GM23338 (cell line): ENCODE measurements at regions not wholly inside any gene's neighbourhood (a gene's known extent, or its start where the extent isn't known, plus 50 kb on each side); places are given as distances from the start of the nearest gene placed in this dataset.

Experiments
- ATAC-seq: fragments of 200-7000 bp; cut with Tn5 transposase; 3 replicates; pipeline ENCODE4 v1.9.1; 2020
- DNase-seq: peaks from one replicate; pipeline ENCODE4 v3.0.0-alpha.2; 2015; ENCODE audit warnings: low spot score
- H2AFZ ChIP-seq: fragments of 200-600 bp; sonication (generic); 2 replicates; pipeline ENCODE4 v1.8.0; 2016; ENCODE audit warnings: antibody characterized with exemption, mild to moderate bottlenecking, moderate library complexity
- H3F3A ChIP-seq: fragments of 200-600 bp; sonication (generic); replicated peaks from 2 replicates; pipeline ENCODE4 v1.8.0; 2017; ENCODE audit warnings: antibody characterized with exemption, mixed run types, low read depth
- H3K27ac ChIP-seq: fragments of 200-600 bp; sonication (generic); 2 replicates; pipeline ENCODE4 v1.6.1; 2016; ENCODE audit warnings: low read depth
- H3K27me3 ChIP-seq: fragments of 200-600 bp; sonication (generic); 2 replicates; pipeline ENCODE4 v1.8.0; 2016; ENCODE audit warnings: mild to moderate bottlenecking, mixed run types, moderate library complexity; ENCODE audit not compliant: insufficient read depth
- H3K36me3 ChIP-seq: fragments of 200-600 bp; sonication (generic); 2 replicates; pipeline ENCODE4 v1.8.0; 2016; ENCODE audit warnings: mild to moderate bottlenecking; ENCODE audit not compliant: insufficient read depth
- H3K4me1 ChIP-seq: fragments of 200-600 bp; sonication (generic); 2 replicates; pipeline ENCODE4 v1.8.0; 2016; ENCODE audit warnings: mild to moderate bottlenecking, moderate library complexity; ENCODE audit not compliant: insufficient read depth
- H3K4me2 ChIP-seq: fragments of 200-600 bp; sonication (generic); 2 replicates; pipeline ENCODE4 v1.7.1; 2017; ENCODE audit warnings: mixed run types
- H3K4me3 ChIP-seq: fragments of 200-600 bp; sonication (generic); 2 replicates; pipeline ENCODE4 v1.6.1; 2016; ENCODE audit warnings: mixed run types
- H3K79me2 ChIP-seq: fragments of 200-600 bp; sonication (generic); replicated peaks from 2 replicates; pipeline ENCODE4 v1.8.0; 2017; ENCODE audit warnings: mild to moderate bottlenecking; ENCODE audit not compliant: insufficient read depth
- H3K9me2 ChIP-seq: fragments of 200-600 bp; sonication (generic); 2 replicates; pipeline ENCODE4 v1.8.0; 2017; ENCODE audit not compliant: insufficient read depth
- H4K20me1 ChIP-seq: fragments of 200-600 bp; sonication (generic); replicated peaks from 2 replicates; pipeline ENCODE4 v1.8.0; 2017; ENCODE audit warnings: mild to moderate bottlenecking; ENCODE audit not compliant: insufficient read depth
- H3K27ac Mint-ChIP-seq: 2 replicates; pipeline ENCODE4 v1.8.0; 2020; ENCODE audit warnings: inconsistent platforms, mild to moderate bottlenecking, moderate library complexity, mixed read lengths
- H3K27me3 Mint-ChIP-seq: 3 replicates; pipeline ENCODE4 v1.8.0; 2022; ENCODE audit warnings: low read depth, mild to moderate bottlenecking, moderate library complexity, mixed read lengths, inconsistent platforms; ENCODE audit not compliant: insufficient read depth, poor library complexity
- H3K36me3 Mint-ChIP-seq: 3 replicates; pipeline ENCODE4 v1.8.0; 2021; ENCODE audit warnings: low read depth, mild to moderate bottlenecking, inconsistent platforms, moderate library complexity, mixed read lengths
- H3K4me1 Mint-ChIP-seq: 3 replicates; pipeline ENCODE4 v1.8.0; 2020; ENCODE audit warnings: mild to moderate bottlenecking, inconsistent platforms, mixed read lengths
- H3K4me3 Mint-ChIP-seq: 3 replicates; pipeline ENCODE4 v1.8.0; 2021; ENCODE audit warnings: moderate library complexity, mild to moderate bottlenecking, inconsistent platforms, mixed read lengths
- H3K9me3 Mint-ChIP-seq: 3 replicates; pipeline ENCODE4 v1.8.0; 2020; ENCODE audit warnings: moderate library complexity, mild to moderate bottlenecking, inconsistent platforms, mixed read lengths
- CREB1 ChIP-seq: fragments of 250-450 bp; sonication (Bioruptor Pico); IDR thresholded peaks from 2 replicates; pipeline ENCODE4 v1.5.0; 2020; ENCODE audit warnings: low read depth, mild to moderate bottlenecking, moderate library complexity
- EZH2 ChIP-seq: fragments of 200-600 bp; sonication (generic); IDR thresholded peaks from one replicate; pipeline ENCODE4 v1.8.0; 2017; ENCODE audit warnings: antibody characterized with exemption, mild to moderate bottlenecking, low read depth; ENCODE audit not compliant: unreplicated experiment
- EZH2phosphoT487 ChIP-seq: fragments of 200-600 bp; sonication (generic); IDR thresholded peaks from one replicate; pipeline ENCODE4 v1.8.1; 2018; ENCODE audit warnings: antibody characterized with exemption; ENCODE audit not compliant: unreplicated experiment
- JUNB ChIP-seq: IDR thresholded peaks from one replicate; pipeline ENCODE4 v1.6.1; 2016; ENCODE audit warnings: antibody characterized with exemption; ENCODE audit not compliant: unreplicated experiment
- NANOG ChIP-seq: IDR thresholded peaks from 2 replicates; pipeline ENCODE4 v1.6.1; 2016; ENCODE audit warnings: antibody characterized with exemption, borderline replicate concordance
- POLR2AphosphoS5 ChIP-seq: IDR thresholded peaks from 2 replicates; pipeline ENCODE4 v1.6.1; 2016; ENCODE audit warnings: antibody characterized with exemption, low read depth
- STAT1 ChIP-seq: IDR thresholded peaks from one replicate; pipeline ENCODE4 v1.6.1; 2016; ENCODE audit warnings: antibody characterized with exemption; ENCODE audit not compliant: unreplicated experiment
- ZNF114 ChIP-seq: fragments of 250-450 bp; sonication (Bioruptor Pico); IDR thresholded peaks from 2 replicates; pipeline ENCODE4 v1.5.0; 2020; ENCODE audit warnings: mild to moderate bottlenecking, moderate library complexity
- ZNF331 ChIP-seq: fragments of 250-450 bp; sonication (Bioruptor Pico); IDR thresholded peaks from 2 replicates; pipeline ENCODE4 v1.5.0; 2020; ENCODE audit warnings: low read depth, mild to moderate bottlenecking, moderate library complexity
- TF ChIP-seq, protein P1 (sequence below), 2 experiments: fragments of 200-600 bp in 1 of 2; sonication (generic) in 1 of 2; conservative IDR thresholded peaks; 2 replicates each; pipeline versions ENCODE4 v1.5.1 to v1.6.1; 2016 to 2017; ENCODE audit warnings: antibody characterized with exemption in 2 of 2, low read depth in 2 of 2, mild to moderate bottlenecking in 2 of 2, moderate library complexity in 1 of 2
- TF ChIP-seq, protein P2 (sequence below): IDR thresholded peaks from one replicate; pipeline ENCODE4 v1.6.1; 2018; ENCODE audit warnings: antibody characterized with exemption; ENCODE audit not compliant: unreplicated experiment
- TF ChIP-seq, protein P3 (sequence below): fragments of 250-450 bp; sonication (Bioruptor Pico); IDR thresholded peaks from 2 replicates; pipeline ENCODE4 v1.5.0; 2020; ENCODE audit warnings: mild to moderate bottlenecking, moderate library complexity
- TF ChIP-seq, protein P4 (sequence below): IDR thresholded peaks from 2 replicates; pipeline ENCODE4 v1.6.1; 2016; ENCODE audit warnings: antibody characterized with exemption

DNA sequence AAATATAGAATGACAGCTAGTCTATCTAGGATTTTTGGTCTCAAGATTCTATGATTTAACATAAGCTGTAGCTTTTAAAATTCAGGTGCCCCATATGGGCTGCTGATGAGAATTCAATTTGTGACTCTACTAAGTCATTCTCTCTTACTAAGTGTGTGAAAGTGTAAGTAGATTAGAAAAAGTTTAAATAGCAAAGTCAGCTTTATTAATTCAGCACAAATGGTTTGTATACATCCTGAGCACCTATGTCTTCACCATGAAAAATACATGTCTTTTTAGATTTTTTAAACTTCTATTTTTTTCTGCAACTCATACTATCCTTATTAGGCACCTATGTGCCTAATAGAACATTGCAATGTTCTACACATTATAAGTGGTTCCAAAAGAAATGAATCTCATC lies 157.1 kb downstream of the METTL4 start:
- no peak overlapping the region for H3K27ac Mint-ChIP-seq
- H3K36me3 Mint-ChIP-seq: no peaks in the 10 kb centered on the region
- Histone ChIP-seq H3K4me3 (no peak overlapping the region), H3K27ac (no peak overlapping the region), H3K9me2 (0 out of 2 replicates have a peak, but pooled peaks cover 3% of the 10 kb centered on the region), H2AFZ (no peak overlapping the region), H3K4me1 (no peaks in the 10 kb centered on the region), H3K79me2 (no peaks in the 10 kb centered on the region), H3K36me3 (no peaks in the 10 kb centered on the region), H3K4me2 (no peak overlapping the region), H3F3A (no peaks in the 10 kb centered on the region), H3K27me3 (no peaks in the 10 kb centered on the region), H4K20me1 (no peaks in the 10 kb centered on the region)
- no peak overlapping the region for H3K4me3 Mint-ChIP-seq
- TF ChIP-seq CREB1 (CRISPR knock-in tag) (no peak), JUNB (no peak), EZH2 (no peak), POLR2AphosphoS5 (no peak), ZNF114 (CRISPR knock-in tag) (no peak), ZNF331 (CRISPR knock-in tag) (no peak), EZH2phosphoT487 (no peak), STAT1 (no peak), NANOG (no peak)
- TF ChIP-seq, protein P1, sequence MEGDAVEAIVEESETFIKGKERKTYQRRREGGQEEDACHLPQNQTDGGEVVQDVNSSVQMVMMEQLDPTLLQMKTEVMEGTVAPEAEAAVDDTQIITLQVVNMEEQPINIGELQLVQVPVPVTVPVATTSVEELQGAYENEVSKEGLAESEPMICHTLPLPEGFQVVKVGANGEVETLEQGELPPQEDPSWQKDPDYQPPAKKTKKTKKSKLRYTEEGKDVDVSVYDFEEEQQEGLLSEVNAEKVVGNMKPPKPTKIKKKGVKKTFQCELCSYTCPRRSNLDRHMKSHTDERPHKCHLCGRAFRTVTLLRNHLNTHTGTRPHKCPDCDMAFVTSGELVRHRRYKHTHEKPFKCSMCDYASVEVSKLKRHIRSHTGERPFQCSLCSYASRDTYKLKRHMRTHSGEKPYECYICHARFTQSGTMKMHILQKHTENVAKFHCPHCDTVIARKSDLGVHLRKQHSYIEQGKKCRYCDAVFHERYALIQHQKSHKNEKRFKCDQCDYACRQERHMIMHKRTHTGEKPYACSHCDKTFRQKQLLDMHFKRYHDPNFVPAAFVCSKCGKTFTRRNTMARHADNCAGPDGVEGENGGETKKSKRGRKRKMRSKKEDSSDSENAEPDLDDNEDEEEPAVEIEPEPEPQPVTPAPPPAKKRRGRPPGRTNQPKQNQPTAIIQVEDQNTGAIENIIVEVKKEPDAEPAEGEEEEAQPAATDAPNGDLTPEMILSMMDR (conservative IDR thresholded peaks at IDR 0.05; ENCODE audit: low read depth in 2 of 2): no peak
- TF ChIP-seq, protein P2, sequence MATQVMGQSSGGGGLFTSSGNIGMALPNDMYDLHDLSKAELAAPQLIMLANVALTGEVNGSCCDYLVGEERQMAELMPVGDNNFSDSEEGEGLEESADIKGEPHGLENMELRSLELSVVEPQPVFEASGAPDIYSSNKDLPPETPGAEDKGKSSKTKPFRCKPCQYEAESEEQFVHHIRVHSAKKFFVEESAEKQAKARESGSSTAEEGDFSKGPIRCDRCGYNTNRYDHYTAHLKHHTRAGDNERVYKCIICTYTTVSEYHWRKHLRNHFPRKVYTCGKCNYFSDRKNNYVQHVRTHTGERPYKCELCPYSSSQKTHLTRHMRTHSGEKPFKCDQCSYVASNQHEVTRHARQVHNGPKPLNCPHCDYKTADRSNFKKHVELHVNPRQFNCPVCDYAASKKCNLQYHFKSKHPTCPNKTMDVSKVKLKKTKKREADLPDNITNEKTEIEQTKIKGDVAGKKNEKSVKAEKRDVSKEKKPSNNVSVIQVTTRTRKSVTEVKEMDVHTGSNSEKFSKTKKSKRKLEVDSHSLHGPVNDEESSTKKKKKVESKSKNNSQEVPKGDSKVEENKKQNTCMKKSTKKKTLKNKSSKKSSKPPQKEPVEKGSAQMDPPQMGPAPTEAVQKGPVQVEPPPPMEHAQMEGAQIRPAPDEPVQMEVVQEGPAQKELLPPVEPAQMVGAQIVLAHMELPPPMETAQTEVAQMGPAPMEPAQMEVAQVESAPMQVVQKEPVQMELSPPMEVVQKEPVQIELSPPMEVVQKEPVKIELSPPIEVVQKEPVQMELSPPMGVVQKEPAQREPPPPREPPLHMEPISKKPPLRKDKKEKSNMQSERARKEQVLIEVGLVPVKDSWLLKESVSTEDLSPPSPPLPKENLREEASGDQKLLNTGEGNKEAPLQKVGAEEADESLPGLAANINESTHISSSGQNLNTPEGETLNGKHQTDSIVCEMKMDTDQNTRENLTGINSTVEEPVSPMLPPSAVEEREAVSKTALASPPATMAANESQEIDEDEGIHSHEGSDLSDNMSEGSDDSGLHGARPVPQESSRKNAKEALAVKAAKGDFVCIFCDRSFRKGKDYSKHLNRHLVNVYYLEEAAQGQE: no peak
- TF ChIP-seq, protein P3, sequence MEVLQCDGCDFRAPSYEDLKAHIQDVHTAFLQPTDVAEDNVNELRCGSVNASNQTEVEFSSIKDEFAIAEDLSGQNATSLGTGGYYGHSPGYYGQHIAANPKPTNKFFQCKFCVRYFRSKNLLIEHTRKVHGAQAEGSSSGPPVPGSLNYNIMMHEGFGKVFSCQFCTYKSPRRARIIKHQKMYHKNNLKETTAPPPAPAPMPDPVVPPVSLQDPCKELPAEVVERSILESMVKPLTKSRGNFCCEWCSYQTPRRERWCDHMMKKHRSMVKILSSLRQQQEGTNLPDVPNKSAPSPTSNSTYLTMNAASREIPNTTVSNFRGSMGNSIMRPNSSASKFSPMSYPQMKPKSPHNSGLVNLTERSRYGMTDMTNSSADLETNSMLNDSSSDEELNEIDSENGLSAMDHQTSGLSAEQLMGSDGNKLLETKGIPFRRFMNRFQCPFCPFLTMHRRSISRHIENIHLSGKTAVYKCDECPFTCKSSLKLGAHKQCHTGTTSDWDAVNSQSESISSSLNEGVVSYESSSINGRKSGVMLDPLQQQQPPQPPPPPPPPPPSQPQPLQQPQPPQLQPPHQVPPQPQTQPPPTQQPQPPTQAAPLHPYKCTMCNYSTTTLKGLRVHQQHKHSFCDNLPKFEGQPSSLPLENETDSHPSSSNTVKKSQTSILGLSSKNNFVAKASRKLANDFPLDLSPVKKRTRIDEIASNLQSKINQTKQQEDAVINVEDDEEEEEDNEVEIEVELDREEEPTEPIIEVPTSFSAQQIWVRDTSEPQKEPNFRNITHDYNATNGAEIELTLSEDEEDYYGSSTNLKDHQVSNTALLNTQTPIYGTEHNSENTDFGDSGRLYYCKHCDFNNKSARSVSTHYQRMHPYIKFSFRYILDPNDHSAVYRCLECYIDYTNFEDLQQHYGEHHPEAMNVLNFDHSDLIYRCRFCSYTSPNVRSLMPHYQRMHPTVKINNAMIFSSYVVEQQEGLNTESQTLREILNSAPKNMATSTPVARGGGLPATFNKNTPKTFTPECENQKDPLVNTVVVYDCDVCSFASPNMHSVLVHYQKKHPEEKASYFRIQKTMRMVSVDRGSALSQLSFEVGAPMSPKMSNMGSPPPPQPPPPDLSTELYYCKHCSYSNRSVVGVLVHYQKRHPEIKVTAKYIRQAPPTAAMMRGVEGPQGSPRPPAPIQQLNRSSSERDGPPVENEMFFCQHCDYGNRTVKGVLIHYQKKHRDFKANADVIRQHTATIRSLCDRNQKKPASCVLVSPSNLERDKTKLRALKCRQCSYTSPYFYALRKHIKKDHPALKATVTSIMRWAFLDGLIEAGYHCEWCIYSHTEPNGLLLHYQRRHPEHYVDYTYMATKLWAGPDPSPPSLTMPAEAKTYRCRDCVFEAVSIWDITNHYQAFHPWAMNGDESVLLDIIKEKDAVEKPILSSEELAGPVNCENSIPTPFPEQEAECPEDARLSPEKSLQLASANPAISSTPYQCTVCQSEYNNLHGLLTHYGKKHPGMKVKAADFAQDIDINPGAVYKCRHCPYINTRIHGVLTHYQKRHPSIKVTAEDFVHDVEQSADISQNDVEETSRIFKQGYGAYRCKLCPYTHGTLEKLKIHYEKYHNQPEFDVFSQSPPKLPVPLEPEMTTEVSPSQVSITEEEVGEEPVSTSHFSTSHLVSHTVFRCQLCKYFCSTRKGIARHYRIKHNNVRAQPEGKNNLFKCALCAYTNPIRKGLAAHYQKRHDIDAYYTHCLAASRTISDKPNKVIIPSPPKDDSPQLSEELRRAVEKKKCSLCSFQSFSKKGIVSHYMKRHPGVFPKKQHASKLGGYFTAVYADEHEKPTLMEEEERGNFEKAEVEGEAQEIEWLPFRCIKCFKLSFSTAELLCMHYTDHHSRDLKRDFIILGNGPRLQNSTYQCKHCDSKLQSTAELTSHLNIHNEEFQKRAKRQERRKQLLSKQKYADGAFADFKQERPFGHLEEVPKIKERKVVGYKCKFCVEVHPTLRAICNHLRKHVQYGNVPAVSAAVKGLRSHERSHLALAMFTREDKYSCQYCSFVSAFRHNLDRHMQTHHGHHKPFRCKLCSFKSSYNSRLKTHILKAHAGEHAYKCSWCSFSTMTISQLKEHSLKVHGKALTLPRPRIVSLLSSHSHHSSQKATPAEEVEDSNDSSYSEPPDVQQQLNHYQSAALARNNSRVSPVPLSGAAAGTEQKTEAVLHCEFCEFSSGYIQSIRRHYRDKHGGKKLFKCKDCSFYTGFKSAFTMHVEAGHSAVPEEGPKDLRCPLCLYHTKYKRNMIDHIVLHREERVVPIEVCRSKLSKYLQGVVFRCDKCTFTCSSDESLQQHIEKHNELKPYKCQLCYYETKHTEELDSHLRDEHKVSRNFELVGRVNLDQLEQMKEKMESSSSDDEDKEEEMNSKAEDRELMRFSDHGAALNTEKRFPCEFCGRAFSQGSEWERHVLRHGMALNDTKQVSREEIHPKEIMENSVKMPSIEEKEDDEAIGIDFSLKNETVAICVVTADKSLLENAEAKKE (CRISPR knock-in tag): no peak
- TF ChIP-seq, protein P4, sequence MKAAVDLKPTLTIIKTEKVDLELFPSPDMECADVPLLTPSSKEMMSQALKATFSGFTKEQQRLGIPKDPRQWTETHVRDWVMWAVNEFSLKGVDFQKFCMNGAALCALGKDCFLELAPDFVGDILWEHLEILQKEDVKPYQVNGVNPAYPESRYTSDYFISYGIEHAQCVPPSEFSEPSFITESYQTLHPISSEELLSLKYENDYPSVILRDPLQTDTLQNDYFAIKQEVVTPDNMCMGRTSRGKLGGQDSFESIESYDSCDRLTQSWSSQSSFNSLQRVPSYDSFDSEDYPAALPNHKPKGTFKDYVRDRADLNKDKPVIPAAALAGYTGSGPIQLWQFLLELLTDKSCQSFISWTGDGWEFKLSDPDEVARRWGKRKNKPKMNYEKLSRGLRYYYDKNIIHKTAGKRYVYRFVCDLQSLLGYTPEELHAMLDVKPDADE: no peak
- no peaks in the 10 kb centered on the region for H3K4me1 Mint-ChIP-seq
- DNase-seq: no peak
- no peaks in the 10 kb centered on the region for H3K9me3 Mint-ChIP-seq
- peaks cover 2% of the 10 kb centered on the region for H3K27me3 Mint-ChIP-seq
- ATAC-seq: no peak
